ENCODE measurements at regions not wholly inside any gene's neighbourhood (a gene's known extent, or its start where the extent isn't known, plus 50 kb on each side); places are given as distances from the start of the nearest gene placed in this dataset.

DNA sequence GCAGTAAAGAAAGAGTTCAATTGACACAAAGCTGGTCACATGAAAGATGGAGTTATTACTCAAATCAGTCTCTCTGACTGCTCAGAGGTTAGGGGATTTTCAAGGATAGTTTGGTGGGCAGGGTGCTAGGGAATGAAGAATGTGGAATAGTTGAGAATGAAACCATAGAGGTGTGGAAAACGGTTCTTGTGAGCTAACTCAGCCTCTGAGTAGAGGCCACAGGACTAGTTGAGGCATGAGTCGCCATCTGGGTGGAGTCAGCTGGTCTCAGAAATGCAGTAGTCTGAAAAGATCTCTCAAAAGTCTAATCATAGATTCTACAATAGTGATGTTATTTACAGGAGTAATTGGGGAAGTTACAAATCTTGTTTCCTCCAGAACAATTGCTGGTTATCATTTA is 178.9 kb upstream of the SPEF2 start:
- TF ChIP-seq, protein P1, sequence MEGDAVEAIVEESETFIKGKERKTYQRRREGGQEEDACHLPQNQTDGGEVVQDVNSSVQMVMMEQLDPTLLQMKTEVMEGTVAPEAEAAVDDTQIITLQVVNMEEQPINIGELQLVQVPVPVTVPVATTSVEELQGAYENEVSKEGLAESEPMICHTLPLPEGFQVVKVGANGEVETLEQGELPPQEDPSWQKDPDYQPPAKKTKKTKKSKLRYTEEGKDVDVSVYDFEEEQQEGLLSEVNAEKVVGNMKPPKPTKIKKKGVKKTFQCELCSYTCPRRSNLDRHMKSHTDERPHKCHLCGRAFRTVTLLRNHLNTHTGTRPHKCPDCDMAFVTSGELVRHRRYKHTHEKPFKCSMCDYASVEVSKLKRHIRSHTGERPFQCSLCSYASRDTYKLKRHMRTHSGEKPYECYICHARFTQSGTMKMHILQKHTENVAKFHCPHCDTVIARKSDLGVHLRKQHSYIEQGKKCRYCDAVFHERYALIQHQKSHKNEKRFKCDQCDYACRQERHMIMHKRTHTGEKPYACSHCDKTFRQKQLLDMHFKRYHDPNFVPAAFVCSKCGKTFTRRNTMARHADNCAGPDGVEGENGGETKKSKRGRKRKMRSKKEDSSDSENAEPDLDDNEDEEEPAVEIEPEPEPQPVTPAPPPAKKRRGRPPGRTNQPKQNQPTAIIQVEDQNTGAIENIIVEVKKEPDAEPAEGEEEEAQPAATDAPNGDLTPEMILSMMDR (IDR thresholded peaks at IDR 0.05) = no peak
- TF ChIP-seq POLR2A (IDR thresholded peaks at IDR 0.05) (no peak), POLR2AphosphoS5 (IDR thresholded peaks at IDR 0.05) (no peak)
